ENCODE measurements at regions not wholly inside any gene's neighbourhood (a gene's known extent, or its start where the extent isn't known, plus 50 kb on each side); places are given as distances from the start of the nearest gene placed in this dataset.

DNA sequence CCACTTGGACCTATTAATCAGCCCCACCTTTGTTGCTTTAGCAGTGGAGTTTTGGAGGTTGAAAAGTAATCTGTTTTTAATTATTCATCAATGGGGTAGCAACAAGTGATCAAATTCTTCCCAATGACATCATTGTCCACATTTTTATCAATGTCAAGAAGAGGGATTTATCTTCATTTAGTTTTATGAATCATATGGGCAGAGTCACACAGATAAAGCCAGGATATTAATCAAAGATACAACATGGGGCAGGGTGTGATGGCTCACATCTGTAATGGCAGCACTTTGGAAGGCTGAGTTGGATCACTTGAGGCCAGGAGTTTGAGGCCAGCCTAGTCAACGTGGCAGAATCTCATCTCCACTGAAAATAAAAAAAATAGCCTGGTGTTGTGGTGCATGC is 388.4 kb upstream of the POM121L12 start:
- H3K4me3 Mint-ChIP-seq, result no peak overlapping the region
- no peaks in the 10 kb centered on the region for H3K36me3 Mint-ChIP-seq (ENCODE audit: low read depth)
- no peaks in the 10 kb centered on the region for H3K4me1 Mint-ChIP-seq
- peaks cover 3% of the 10 kb centered on the region for H3K9me3 Mint-ChIP-seq
- H3K27ac Mint-ChIP-seq, result no peak overlapping the region
- TF ChIP-seq, protein P1, sequence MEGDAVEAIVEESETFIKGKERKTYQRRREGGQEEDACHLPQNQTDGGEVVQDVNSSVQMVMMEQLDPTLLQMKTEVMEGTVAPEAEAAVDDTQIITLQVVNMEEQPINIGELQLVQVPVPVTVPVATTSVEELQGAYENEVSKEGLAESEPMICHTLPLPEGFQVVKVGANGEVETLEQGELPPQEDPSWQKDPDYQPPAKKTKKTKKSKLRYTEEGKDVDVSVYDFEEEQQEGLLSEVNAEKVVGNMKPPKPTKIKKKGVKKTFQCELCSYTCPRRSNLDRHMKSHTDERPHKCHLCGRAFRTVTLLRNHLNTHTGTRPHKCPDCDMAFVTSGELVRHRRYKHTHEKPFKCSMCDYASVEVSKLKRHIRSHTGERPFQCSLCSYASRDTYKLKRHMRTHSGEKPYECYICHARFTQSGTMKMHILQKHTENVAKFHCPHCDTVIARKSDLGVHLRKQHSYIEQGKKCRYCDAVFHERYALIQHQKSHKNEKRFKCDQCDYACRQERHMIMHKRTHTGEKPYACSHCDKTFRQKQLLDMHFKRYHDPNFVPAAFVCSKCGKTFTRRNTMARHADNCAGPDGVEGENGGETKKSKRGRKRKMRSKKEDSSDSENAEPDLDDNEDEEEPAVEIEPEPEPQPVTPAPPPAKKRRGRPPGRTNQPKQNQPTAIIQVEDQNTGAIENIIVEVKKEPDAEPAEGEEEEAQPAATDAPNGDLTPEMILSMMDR (IDR thresholded peaks at IDR 0.05; ENCODE audit: unreplicated experiment in 3 of 3), result no peak
- no peaks in the 10 kb centered on the region for H3K27me3 Mint-ChIP-seq (ENCODE audit: low read depth)

DNA sequence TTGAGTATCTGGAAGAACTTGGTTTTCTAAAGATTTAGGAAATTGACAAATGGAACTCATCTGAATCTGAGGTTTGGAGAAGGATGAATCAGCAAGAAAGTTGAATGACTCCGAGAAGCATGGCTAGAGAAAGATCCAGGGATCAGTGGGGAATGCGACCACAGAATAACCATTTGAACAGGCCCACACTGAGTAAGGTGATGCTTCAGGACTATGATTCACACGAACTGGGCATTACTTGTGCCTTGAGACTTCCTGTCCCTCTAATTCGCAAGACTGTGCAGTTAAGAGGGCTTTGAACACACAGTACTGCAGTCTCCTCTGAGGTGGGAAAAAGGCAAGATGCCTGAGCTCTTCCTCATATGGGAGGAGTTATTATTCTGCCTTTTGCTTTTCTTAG is 395.5 kb upstream of the POM121L12 start:
- TF ChIP-seq, protein P1 (IDR thresholded peaks at IDR 0.05; ENCODE audit: unreplicated experiment in 3 of 3), result no peak
- no peaks in the 10 kb centered on the region for H3K27me3 Mint-ChIP-seq (ENCODE audit: low read depth)
- no peak overlapping the region for H3K27ac Mint-ChIP-seq
- H3K4me3 Mint-ChIP-seq, result no peak overlapping the region
- no peaks in the 10 kb centered on the region for H3K36me3 Mint-ChIP-seq (ENCODE audit: low read depth)
- no peaks in the 10 kb centered on the region for H3K4me1 Mint-ChIP-seq
- no peaks in the 10 kb centered on the region for H3K9me3 Mint-ChIP-seq

DNA sequence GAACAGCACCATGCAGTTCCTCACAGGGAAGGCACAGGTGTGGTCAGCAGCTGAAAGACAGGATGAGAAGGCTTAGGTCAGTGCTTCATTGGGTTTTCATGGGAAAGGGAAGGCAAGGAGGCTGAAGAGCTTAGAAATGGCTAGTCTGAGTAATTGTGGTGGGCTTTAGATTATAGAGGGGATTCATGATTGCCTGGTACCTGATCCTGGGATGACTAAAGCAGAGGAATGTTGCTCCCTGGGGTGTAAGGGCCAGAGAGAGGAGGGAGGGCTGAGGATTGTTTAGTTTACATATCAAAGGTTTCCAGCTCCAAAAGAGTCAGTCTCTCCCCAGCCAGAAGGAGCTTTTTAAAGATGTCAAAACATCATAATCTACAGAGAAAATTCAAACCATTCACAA is 396.3 kb upstream of the POM121L12 start:
- Mint-ChIP-seq H3K27me3 (ENCODE audit: low read depth) (no peaks in the 10 kb centered on the region), H3K27ac (no peak overlapping the region), H3K9me3 (no peaks in the 10 kb centered on the region), H3K4me1 (no peaks in the 10 kb centered on the region), H3K4me3 (no peak overlapping the region), H3K36me3 (ENCODE audit: low read depth) (no peaks in the 10 kb centered on the region)
- TF ChIP-seq, protein P1 (IDR thresholded peaks at IDR 0.05; ENCODE audit: unreplicated experiment in 3 of 3), result no peak

DNA sequence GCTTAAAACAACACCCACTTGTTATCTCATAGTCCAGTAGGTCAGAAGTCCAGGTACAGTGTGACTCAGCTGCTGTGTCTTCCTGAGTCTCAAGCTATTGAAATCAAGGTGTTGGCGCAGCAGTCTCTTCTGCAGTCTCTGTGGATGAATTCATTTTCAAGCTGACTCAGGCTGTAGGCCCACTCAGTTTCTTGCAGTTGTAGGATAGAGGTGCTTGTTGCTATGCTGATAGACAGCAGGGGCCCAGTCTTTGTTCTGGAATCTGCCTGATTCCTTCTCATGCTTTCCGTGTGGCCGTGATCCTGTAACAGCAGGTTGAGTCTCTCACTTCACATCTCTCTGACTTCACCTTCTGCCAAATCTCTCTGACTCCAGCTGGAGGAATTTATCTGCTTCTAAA is 400.4 kb upstream of the POM121L12 start:
- Mint-ChIP-seq H3K9me3 (no peaks in the 10 kb centered on the region), H3K4me3 (no peak overlapping the region), H3K4me1 (no peaks in the 10 kb centered on the region)

DNA sequence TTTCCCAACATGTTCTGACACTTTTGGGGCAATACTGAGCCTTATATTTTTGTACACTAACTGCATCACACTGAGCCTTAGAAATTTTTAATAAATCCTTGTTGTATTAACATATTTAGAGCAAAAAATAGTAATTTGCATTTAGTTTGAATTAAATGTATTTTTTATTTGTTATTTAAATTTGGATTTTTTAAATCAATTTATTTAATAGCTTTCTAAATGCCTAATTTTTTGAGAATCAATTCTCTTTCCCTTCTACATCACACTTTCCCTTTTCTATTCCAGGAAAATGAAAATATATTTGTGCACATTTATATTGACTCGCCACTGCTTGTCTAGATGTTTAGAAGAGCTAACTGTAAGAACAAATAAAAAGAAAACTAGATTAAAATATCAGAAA is 414.6 kb upstream of the POM121L12 start:
- TF ChIP-seq, protein P1 (IDR thresholded peaks at IDR 0.05; ENCODE audit: unreplicated experiment in 3 of 3), result no peak
- Mint-ChIP-seq H3K4me3 (no peak overlapping the region), H3K27me3 (ENCODE audit: low read depth) (peaks cover 4% of the 10 kb centered on the region), H3K36me3 (ENCODE audit: low read depth) (no peaks in the 10 kb centered on the region), H3K4me1 (no peaks in the 10 kb centered on the region), H3K9me3 (peaks cover under 1% of the 10 kb centered on the region), H3K27ac (no peak overlapping the region)

More for the DNA sequence above, 400.4 kb upstream of the POM121L12 start:
- TF ChIP-seq, protein P1 (IDR thresholded peaks at IDR 0.05; ENCODE audit: unreplicated experiment in 3 of 3), result no peak
- H3K36me3 Mint-ChIP-seq (ENCODE audit: low read depth), result no peaks in the 10 kb centered on the region
- no peaks in the 10 kb centered on the region for H3K27me3 Mint-ChIP-seq (ENCODE audit: low read depth)
- no peak overlapping the region for H3K27ac Mint-ChIP-seq

DNA sequence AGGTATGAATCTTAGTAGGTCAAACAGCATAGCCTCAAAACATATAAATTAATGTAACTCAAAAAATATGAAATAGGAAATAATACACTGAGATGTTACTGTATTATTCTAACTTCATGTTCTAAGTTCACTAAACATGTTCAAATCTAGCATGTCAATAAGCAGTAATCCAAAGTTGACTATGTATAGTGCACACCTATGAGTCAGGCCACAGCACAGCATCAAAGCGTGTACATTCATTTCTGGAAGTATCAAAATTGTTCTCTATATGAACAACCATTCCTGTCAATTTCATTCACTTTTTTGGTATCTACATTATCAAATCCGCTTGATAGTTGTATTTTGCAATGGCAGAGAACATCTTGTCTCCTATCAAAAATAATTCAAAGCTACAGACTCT is 418.9 kb upstream of the POM121L12 start:
- H3K4me3 Mint-ChIP-seq, result no peak overlapping the region

More for the DNA sequence above, 418.9 kb upstream of the POM121L12 start:
- Mint-ChIP-seq H3K27me3 (ENCODE audit: low read depth) (peaks cover 4% of the 10 kb centered on the region), H3K4me1 (no peaks in the 10 kb centered on the region), H3K27ac (no peak overlapping the region), H3K9me3 (no peaks in the 10 kb centered on the region), H3K36me3 (ENCODE audit: low read depth) (no peaks in the 10 kb centered on the region)
- TF ChIP-seq, protein P1 (IDR thresholded peaks at IDR 0.05; ENCODE audit: unreplicated experiment in 3 of 3), result no peak
